HG03175 (cell line): ENCODE measurements at regions not wholly inside any gene's neighbourhood (a gene's known extent, or its start where the extent isn't known, plus 50 kb on each side); places are given as distances from the start of the nearest gene placed in this dataset.
"Not testable (repeated sequence)": the region's sequence is repeated elsewhere in the genome, so short reads cannot be mapped to it uniquely, and the experiment has no call there.

ENCODE experiments used
- ATAC-seq: cut with Tn5 transposase; IDR thresholded peaks from one replicate; pipeline ENCODE4 v1.9.1; 2021; ENCODE audit warnings: mild to moderate bottlenecking, moderate library complexity; ENCODE audit not compliant: unreplicated experiment

DNA sequence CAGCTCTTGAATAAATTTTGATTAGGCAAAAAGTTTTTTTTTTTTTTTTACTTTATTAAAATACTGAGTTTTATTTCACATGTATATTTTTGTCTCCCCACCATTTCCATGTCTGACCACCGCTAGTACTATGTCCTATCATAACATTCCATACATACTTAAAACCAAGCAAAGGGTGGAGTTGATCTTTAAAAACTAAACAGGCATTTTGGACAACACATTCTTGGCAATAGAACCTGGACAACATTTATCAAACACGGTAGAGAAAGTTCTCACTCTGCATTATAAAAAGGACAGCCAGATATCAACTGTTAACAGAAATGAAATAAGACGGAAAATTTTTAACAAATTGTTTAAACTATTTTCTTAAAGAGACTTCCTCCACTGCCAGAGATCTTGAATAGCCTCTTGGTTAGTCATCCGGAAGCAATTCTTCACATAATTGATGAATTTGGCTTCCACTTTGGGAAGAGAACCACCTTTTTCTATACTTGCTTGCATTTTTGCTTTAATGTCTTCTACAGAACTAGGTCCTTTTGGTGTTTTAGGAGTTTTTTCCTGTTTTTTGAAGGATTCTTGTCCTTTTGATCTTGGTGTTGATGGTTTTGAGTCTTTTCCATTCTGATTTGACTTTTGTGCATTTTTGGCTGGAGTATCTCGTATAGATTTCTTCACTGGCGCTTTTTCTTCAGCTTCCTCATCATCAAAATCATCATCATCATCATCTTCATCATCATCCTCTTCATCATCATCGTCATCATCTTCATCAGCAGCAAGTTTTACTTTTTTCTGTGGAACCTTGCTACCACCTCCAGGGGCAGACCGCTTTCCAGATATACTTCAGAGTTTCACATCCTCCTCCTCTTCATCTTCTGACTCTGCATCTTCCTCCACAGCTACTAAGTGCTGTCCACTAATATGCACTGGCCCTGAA is 58.7 kb downstream of the POU5F2 start:
- ATAC-seq = not testable (repeated sequence)

DNA sequence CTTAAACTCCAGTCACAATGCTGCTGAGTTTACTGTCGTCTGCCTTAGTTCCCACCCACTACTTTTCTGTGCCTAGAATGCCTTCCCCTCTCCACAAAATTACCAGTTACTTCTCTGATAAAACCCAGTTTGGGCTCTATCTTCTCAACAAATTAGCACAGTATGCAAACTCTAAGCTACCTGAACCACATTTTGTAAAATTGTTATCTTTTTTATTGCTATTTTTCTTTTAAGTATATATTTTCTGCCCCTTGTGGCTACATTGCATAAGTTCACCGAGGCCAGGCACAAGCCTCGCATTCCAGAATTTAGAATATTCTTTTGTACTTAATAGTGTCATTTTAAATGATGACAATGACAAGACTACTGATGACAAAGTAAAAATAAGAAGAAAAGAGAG is 60.0 kb downstream of the POU5F2 start:
- ATAC-seq = no peak

DNA sequence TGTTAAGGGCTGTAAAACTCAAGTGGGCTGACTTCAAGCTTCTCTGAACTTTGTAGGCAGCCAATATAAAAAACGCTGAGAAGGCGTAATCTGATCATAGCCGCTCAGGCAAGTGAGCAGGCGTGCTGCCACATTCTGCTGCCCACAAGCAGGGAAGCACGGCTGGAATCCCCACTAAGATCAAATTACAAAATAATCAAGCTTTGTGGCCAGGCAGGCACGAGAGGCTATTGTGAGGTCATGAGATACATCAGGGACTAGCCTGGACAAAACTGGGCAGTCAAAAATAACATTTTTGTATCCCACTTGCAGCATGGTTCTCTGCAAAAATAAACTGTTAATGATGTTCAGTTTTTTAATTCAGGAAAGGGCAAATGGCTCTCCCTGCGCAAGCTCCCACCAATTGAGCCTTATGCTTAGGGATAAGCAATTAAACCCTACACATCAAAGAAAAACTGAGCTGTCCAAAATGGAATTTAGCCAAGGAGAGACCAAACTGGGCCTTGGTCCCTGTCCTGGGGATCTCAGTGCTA is 64.0 kb downstream of the POU5F2 start:
- no peak for ATAC-seq

DNA sequence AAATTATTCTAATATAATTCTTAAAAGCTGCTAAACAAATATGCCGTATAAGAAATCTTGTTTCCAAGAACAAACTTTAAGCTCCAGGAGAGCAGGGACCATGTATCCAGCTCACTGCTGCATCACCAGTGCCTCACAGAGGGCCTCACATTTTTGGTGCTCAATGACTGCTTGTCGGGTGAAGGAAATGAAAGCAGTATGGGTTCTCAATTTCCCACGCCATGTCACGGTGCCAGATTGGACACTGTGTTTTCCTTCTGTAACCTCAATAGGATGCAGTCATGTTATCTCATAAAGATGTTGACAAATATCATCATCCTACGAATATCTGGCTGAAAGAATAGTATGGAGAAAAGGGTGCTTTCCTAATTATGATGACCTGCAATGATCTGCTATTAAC is 64.7 kb downstream of the POU5F2 start:
- ATAC-seq = no peak

DNA sequence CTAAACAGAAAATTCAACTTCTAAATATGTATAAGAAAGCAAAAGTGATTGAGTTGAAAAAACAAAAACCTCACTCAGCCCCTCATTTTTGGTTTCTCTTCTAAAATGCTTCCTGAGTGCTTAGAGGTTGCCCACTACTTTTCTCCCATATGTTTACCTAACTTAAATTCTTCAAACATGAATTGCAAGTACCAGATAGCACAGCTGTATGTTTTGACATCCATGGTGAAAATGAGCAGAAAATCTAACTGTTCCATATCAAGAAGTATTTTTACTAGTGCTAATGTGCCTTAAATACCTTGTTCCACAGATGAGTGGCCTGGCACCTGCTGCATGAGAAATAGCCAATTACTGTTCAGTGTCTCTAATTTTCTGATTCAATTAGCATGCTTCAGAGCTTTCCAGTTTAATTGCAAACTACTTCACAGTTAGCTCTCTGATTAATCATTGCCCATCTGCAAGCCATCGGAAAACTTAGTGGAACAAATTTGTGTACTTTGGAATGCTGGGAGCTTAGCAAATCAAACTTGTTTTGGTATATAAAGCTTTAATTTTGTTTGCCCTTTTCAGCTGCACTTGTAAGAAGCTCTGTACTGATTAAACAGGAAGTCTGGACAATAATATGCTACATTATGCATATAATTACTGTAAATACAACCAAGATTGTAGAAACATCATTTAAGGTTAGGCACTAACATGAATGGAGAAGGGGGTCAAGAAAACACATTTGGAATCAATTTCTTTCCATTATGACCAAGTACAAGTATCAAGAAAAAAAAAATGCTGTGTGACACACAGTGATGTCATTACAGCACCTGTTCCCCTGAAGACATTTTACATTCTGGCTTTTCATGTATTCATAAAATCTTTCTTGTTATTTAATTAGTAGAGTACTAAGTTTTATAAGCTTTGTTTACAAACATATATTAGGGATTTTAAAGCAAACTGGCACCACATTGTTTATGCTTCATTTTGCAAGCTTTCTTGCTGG is 65.6 kb downstream of the POU5F2 start:
- peak; percentile 66 for ATAC-seq

DNA sequence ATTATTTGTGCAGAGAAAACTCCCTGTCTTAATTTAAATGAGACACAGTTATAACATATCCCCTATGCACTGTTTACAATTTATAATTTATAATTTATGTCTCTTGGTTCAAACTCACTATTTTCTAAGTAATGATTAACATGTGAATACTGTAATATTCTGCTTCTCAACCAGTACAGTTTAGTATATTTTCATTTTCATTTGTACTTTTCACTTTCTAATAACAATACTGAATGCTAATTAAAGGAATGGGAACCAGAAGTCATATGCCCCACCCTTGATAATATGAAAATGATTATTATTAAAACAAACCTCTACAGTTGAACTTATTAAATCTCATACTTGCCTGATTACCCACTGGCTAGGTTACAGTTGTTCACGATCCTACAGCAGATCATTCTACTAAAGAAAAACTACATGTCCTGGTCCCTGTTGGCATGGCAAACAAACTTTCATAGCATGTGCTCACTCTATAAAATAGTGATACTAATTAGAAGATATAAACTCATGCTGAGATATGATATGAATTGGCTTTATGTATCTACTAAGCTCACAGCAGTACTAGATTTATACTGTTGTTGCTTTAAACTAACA is 66.4 kb downstream of the POU5F2 start:
- peak; percentile 65 for ATAC-seq

GRCh38 chr5:93674138-93674537 is 67.3 kb downstream of the POU5F2 start:
- no peak for ATAC-seq

GRCh38 chr5:93673316-93673954 is 68.0 kb downstream of the POU5F2 start:
- no peak for ATAC-seq

DNA sequence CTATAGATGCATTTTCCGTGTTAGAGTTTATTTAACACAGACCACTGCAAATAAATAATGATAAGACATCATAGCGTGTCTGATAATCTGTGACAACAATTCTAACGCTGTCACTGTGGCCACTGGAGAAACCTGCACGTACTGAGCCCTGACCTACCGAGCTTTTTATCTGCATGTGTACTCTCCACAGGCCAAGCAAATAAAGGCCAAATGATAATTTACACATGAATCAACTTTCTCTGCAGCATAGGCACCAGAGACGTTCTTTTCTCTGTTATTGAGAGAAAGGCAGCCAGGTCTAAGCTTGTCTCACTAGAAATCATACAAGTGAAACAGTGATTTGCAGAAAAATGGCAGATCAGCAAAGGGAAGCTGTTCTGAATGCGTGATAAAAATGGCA is 75.8 kb downstream of the POU5F2 start:
- ATAC-seq = no peak

- no peak for ATAC-seq
Measured at GRCh38 chr5:93660677-93661076, 77.7 kb downstream of the NR2F1 start.

- no peak for ATAC-seq
Measured at GRCh38 chr5:93658044-93658443, 75.0 kb downstream of the NR2F1 start.

DNA sequence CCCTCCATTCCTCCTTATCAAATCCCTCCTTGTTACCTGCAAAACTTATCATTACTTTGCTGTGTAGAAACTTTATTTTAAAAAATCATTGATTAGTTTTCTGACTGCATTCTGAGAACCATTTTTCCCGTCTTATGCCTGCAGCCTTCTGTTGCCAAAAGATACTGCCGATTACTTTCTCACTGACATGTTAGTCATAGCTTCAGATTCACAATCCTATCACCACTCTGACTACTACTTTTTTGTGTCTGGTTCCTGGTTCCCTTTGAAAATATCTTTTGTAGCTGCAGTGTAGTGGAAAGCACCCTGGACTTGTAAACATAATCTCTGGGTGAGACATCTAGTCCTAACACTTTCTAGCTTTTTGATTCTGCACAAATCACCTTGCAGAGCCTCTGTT is 71.7 kb downstream of the NR2F1 start:
- no peak for ATAC-seq

DNA sequence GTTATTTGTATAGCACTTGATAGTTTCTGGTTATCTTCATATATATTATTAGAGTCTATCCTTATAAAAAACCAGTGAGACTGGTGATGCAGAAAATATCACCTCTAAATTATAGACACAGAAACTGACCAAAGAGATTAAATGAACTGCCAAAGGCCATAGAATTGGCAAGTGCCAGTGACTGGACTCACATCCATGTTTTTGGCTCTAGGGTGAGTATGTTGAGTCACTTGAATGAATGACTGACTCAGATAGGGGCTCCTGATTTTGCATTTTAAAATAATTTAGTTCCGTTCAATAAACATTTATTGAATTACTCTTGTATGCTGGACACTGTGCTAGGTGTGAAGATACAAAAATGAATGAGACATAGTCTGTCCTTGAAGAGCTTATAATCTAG is 70.7 kb downstream of the NR2F1 start:
- ATAC-seq = no peak

DNA sequence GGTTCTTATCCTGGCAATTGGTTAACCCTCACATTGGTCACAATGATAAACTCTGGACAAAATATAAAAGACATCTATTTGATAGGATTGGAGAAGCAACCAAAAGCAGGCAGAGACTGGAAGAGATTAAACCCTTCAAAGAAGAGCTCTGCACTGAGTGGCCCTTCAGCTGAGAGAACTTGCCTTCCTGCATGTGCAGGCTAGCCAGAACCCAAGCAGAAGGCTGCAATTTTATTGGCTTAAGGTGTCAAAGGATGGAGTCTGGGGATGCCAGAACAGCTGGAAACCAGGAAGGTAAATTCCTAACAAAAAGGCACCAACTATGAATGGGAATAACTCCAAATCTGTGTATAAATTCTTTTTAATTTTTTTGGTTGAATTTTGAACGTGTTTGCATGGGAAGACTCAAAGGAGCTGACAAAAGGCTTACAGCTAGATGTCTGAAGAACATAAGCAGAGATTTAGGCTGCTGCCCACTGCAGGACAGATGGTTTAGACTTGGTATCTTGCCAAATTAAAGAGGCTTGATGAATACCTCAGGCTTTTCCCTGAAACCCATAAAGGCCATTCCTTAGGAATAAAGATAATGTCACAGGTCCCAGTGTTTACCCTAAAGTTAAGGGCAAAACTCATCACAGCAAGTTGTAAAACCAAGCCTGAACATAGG is 66.3 kb downstream of the NR2F1 start:
- ATAC-seq = no peak

DNA sequence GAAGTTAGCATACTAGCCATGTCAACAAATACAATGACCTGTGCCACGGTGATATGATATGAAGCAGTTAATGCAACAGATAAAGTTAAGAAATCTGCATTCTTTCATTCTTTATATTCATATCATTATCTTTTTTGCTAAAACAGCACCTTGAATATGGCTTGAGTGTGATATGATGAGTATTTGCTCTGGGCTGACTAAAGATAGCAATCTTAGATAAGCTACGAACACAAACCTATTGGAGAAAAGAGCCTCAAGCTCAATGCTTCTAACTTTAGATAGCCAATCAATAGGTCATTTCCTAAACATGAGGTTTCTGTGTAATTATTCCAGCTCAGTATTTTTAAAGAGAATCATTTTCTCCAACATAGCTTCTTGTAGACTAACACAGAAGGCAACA is 61.7 kb downstream of the NR2F1 start:
- no peak for ATAC-seq
